OCI-LY1 (cell line): ENCODE measurements at regions not wholly inside any gene's neighbourhood (a gene's known extent, or its start where the extent isn't known, plus 50 kb on each side); places are given as distances from the start of the nearest gene placed in this dataset.
"Not testable (repeated sequence)": the region's sequence is repeated elsewhere in the genome, so short reads cannot be mapped to it uniquely, and the experiment has no call there.

ENCODE experiments used
- CTCF ChIP-seq: fragments of 200-600 bp; sonication (generic), shearing (Covaris generic); IDR thresholded peaks from 2 replicates; pipeline ENCODE4 v1.5.1; 2017; ENCODE audit warnings: mild to moderate bottlenecking, antibody characterized with exemption, low read length, moderate library complexity, mixed read lengths
- EZH2 ChIP-seq: fragments of 200-600 bp; sonication (generic), shearing (Covaris generic); IDR thresholded peaks from 2 replicates; pipeline ENCODE4 v1.8.0; 2017; ENCODE audit warnings: borderline replicate concordance, mixed run types, mild to moderate bottlenecking, antibody characterized with exemption, low read length, moderate library complexity, mixed read lengths

- not testable (repeated sequence) for TF ChIP-seq CTCF, EZH2
Measured at GRCh38 chr6:51154925-51155324, 336.3 kb downstream of the TFAP2B start.
